Keratinocyte (primary cell): ENCODE measurements at regions not wholly inside any gene's neighbourhood (a gene's known extent, or its start where the extent isn't known, plus 50 kb on each side); places are given as distances from the start of the nearest gene placed in this dataset.

ENCODE experiments used
- DNase-seq: peaks from one replicate; pipeline ENCODE4 v3.0.0-alpha.2; 2011; ENCODE audit warnings: low read depth, missing footprints, low spot score
- FAIRE-seq: peaks from 2 replicates; lab custom pipeline; 2011; peaks lifted over from hg19 to GRCh38; lab: Jason Lieb, UNC
- H2AFZ ChIP-seq: 2 replicates; pipeline ENCODE4 v1.6.0; 2012; ENCODE audit warnings: low read length, control low read depth, inconsistent platforms; ENCODE audit not compliant: control insufficient read depth
- H3K27ac ChIP-seq: 2 replicates; pipeline ENCODE4 v1.5.1; 2011; ENCODE audit warnings: low read length; ENCODE audit not compliant: control insufficient read depth, insufficient read depth
- H3K27me3 ChIP-seq: 3 replicates; pipeline ENCODE4 v1.6.0; 2011; ENCODE audit warnings: low read length; ENCODE audit not compliant: control insufficient read depth, insufficient read depth; ENCODE audit errors: extremely low read depth
- H3K36me3 ChIP-seq, 2 experiments: 2 replicates in 1 of 2; 3 replicates in 1 of 2; pipeline ENCODE4 v1.5.1; 2011; ENCODE audit warnings: low read length in 2 of 2, mild to moderate bottlenecking in 1 of 2; ENCODE audit not compliant: control insufficient read depth in 2 of 2, insufficient read depth in 2 of 2; ENCODE audit errors: extremely low read depth in 1 of 2
- H3K4me1 ChIP-seq: 3 replicates; pipeline ENCODE4 v1.5.1; 2011; ENCODE audit warnings: low read length; ENCODE audit not compliant: control insufficient read depth, insufficient read depth; ENCODE audit errors: extremely low read depth
- H3K4me2 ChIP-seq: 3 replicates; pipeline ENCODE4 v1.6.0; 2011; ENCODE audit warnings: low read depth, low read length; ENCODE audit not compliant: control insufficient read depth, insufficient read depth; ENCODE audit errors: extremely low read depth
- H3K4me3 ChIP-seq, 3 experiments: fragments of 200-600 bp in 1 of 3; sonication (generic) in 1 of 3; 2 replicates in 2 of 3; 3 replicates in 1 of 3; pipeline ENCODE4 v1.5.1; 2011 to 2016; ENCODE audit warnings: low read length in 3 of 3, mild to moderate bottlenecking in 3 of 3, control low read depth in 2 of 3, inconsistent platforms in 1 of 3, low read depth in 1 of 3, mixed read lengths in 1 of 3, mixed run types in 1 of 3, moderate library complexity in 1 of 3; ENCODE audit not compliant: control insufficient read depth in 2 of 3, insufficient read depth in 2 of 3; ENCODE audit errors: extremely low read depth in 1 of 3
- H3K79me2 ChIP-seq: 2 replicates; pipeline ENCODE4 v1.6.0; 2012; ENCODE audit warnings: low read length; ENCODE audit not compliant: control insufficient read depth, insufficient read depth
- H3K9ac ChIP-seq: 3 replicates; pipeline ENCODE4 v1.6.0; 2011; ENCODE audit warnings: low read length; ENCODE audit not compliant: control insufficient read depth, insufficient read depth; ENCODE audit errors: extremely low read depth
- H3K9me1 ChIP-seq: 3 replicates; pipeline ENCODE4 v1.6.0; 2011; ENCODE audit warnings: low read length; ENCODE audit not compliant: control insufficient read depth, insufficient read depth; ENCODE audit errors: extremely low read depth
- H3K9me3 ChIP-seq: 2 replicates; pipeline ENCODE4 v1.5.1; 2012; ENCODE audit warnings: low read depth, low read length; ENCODE audit not compliant: control insufficient read depth
- H4K20me1 ChIP-seq: 3 replicates; pipeline ENCODE4 v1.6.0; 2011; ENCODE audit warnings: low read length; ENCODE audit not compliant: control insufficient read depth, insufficient read depth; ENCODE audit errors: extremely low read depth
- EZH2 ChIP-seq: IDR thresholded peaks from one replicate; pipeline ENCODE4 v1.6.1; 2012; ENCODE audit warnings: inconsistent platforms, mild to moderate bottlenecking, low read length, moderate library complexity
- dilution Hi-C: fragments of 300-500 bp; cut with MboI; formaldehyde crosslinking; loops from one replicate; pipeline ENCODE4 v1.7.0; 2020; ENCODE audit warnings: low sequenced_read_pairs; ENCODE audit not compliant: extremely low pct_ligation_motif_present
- TF ChIP-seq, protein P1 (sequence below), 3 experiments: IDR thresholded peaks in 1 of 3; conservative IDR thresholded peaks in 1 of 3; optimal IDR thresholded peaks in 1 of 3; 2 replicates in 2 of 3; 3 replicates in 1 of 3; pipeline versions ENCODE3 to v1.5.1; 2011; ENCODE audit warnings: low read length in 3 of 3, mild to moderate bottlenecking in 3 of 3, moderate library complexity in 2 of 3, control low read depth in 1 of 3, inconsistent platforms in 1 of 3; ENCODE audit not compliant: insufficient read depth in 2 of 3; ENCODE audit errors: extremely low read depth in 1 of 3

DNA sequence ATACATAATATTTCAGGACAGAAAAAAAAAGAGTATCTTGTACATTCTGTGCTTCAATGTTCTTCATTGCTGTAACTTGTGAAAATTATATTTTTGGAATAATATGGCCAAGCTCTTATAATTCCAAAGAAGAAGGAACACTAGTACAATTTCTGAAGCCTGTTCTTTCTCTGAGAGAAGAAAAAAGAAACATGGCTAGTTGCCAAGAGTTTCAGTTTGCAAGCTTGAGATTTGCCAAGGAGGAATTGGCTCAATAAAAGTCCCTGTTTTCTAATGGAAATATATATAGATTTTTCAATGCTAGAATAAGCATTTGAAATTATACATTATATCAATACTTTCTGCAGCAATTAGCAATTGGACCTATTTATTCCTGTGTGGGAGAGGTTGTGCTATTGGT, 285.2 kb upstream of the NEGR1 start:
- no peak for FAIRE-seq
- Histone ChIP-seq H3K79me2 (no peaks in the 10 kb centered on the region), H3K4me3 (no peak overlapping the region), H3K9me3 (no peaks in the 10 kb centered on the region), H3K36me3 (no peaks in the 10 kb centered on the region), H3K9ac (no peak overlapping the region), H3K27ac (no peak overlapping the region), H3K27me3 (no peaks in the 10 kb centered on the region), H4K20me1 (no peaks in the 10 kb centered on the region), H2AFZ (no peak overlapping the region), H3K4me2 (no peak overlapping the region), H3K4me1 (no peaks in the 10 kb centered on the region), H3K9me1 (no peaks in the 10 kb centered on the region)
- DNase-seq, result no peak
- dilution Hi-C loops, result no loop called here
- TF ChIP-seq, protein P1, sequence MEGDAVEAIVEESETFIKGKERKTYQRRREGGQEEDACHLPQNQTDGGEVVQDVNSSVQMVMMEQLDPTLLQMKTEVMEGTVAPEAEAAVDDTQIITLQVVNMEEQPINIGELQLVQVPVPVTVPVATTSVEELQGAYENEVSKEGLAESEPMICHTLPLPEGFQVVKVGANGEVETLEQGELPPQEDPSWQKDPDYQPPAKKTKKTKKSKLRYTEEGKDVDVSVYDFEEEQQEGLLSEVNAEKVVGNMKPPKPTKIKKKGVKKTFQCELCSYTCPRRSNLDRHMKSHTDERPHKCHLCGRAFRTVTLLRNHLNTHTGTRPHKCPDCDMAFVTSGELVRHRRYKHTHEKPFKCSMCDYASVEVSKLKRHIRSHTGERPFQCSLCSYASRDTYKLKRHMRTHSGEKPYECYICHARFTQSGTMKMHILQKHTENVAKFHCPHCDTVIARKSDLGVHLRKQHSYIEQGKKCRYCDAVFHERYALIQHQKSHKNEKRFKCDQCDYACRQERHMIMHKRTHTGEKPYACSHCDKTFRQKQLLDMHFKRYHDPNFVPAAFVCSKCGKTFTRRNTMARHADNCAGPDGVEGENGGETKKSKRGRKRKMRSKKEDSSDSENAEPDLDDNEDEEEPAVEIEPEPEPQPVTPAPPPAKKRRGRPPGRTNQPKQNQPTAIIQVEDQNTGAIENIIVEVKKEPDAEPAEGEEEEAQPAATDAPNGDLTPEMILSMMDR (optimal IDR thresholded peaks at IDR 0.05 in 1 of 3, IDR thresholded peaks at IDR 0.05 in 1 of 3, conservative IDR thresholded peaks at IDR 0.05 in 1 of 3; ENCODE audit: extremely low read depth in 1 of 3, insufficient read depth in 2 of 3, low read length in 3 of 3), result no peak
- no peak for TF ChIP-seq EZH2

DNA sequence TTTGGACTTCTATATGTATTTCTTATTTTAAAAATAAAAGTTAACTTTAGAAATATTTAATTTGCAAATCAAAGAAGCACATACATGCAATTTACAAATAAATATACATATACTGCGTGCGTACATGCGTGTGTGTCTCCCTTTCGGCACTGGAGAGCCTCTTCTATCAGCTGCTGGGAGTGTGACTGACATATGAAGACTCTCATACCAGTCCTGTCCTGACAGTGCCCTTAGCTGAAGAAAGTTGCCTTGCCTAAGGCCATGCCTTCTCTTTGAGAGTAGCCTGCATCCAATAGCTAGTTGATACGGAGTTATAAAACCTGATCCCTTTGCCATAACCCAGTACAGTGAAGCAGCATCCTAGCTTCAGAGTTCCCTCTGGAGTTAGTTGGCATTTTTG, 282.4 kb upstream of the NEGR1 start:
- Histone ChIP-seq H3K27me3 (no peaks in the 10 kb centered on the region), H3K27ac (no peak overlapping the region), H3K4me1 (no peaks in the 10 kb centered on the region), H3K4me3 (no peak overlapping the region), H3K9me3 (no peaks in the 10 kb centered on the region), H3K4me2 (no peak overlapping the region), H3K9ac (no peak overlapping the region), H3K36me3 (no peaks in the 10 kb centered on the region), H4K20me1 (no peaks in the 10 kb centered on the region), H2AFZ (no peak overlapping the region), H3K79me2 (no peaks in the 10 kb centered on the region), H3K9me1 (no peaks in the 10 kb centered on the region)
- FAIRE-seq (no peak), DNase-seq (no peak)
- dilution Hi-C loops, result no loop called here
- TF ChIP-seq, protein P1 (optimal IDR thresholded peaks at IDR 0.05 in 1 of 3, IDR thresholded peaks at IDR 0.05 in 1 of 3, conservative IDR thresholded peaks at IDR 0.05 in 1 of 3; ENCODE audit: extremely low read depth in 1 of 3, insufficient read depth in 2 of 3, low read length in 3 of 3), result no peak
- TF ChIP-seq EZH2, result no peak
